A549 (cell line): ENCODE measurements at regions not wholly inside any gene's neighbourhood (a gene's known extent, or its start where the extent isn't known, plus 50 kb on each side); places are given as distances from the start of the nearest gene placed in this dataset.

ENCODE experiments used
- ATAC-seq, 2 experiments: fragments of 200-7000 bp in 1 of 2; fragments of >200 bp in 1 of 2; cut with Nextera tagmentation in 1 of 2; cut with Tn5 transposase in 1 of 2; 3 replicates each; pipeline versions ENCODE4 v1.8.0 to v1.9.1; 2018 to 2020; ENCODE audit warnings: mild to moderate bottlenecking in 1 of 2, moderate library complexity in 1 of 2
- CTCF ChIA-PET: fragments of 300-600 bp; sonication (Branson Sonifier 250); formaldehyde crosslinking; extraction: SDS; loops from one replicate; lab custom pipeline; 2021; ENCODE audit warnings: antibody characterized with exemption, inconsistent platforms; lab: Yijun Ruan, JAX
- POLR2A ChIA-PET: fragments of 350-600 bp; formaldehyde crosslinking; extraction: SDS; loops from one replicate; lab custom pipeline; 2021; ENCODE audit warnings: antibody characterized with exemption, inconsistent platforms; lab: Yijun Ruan, JAX
- DNase-seq, 2 experiments: peaks; one replicate each; pipeline versions ENCODE4 v3.0.0 to v3.0.0-alpha.2; 2011 to 2016; ENCODE audit warnings: low read depth in 1 of 2, low spot score in 1 of 2
- FAIRE-seq: peaks from 2 replicates; lab custom pipeline; 2011; peaks lifted over from hg19 to GRCh38; lab: Jason Lieb, UNC
- H3K27ac ChIP-seq, 2 experiments: fragments of >200 bp; sonication (Bioruptor Twin); formaldehyde crosslinking; 3 replicates each; pipeline ENCODE4 v1.5.1; 2016 to 2017
- H3K4me1 ChIP-seq: fragments of >200 bp; sonication (Bioruptor Twin); formaldehyde crosslinking; 3 replicates; pipeline ENCODE4 v1.6.1; 2016
- H3K4me2 ChIP-seq: fragments of >200 bp; sonication (Bioruptor Twin); formaldehyde crosslinking; 3 replicates; pipeline ENCODE4 v1.6.1; 2016
- H3K4me3 ChIP-seq: fragments of >200 bp; sonication (Bioruptor Twin); formaldehyde crosslinking; 3 replicates; pipeline ENCODE4 v1.5.1; 2016
- H3K9me3 ChIP-seq: fragments of >200 bp; sonication (Bioruptor Twin); formaldehyde crosslinking; 3 replicates; pipeline ENCODE4 v1.6.1; 2016
- CBX8 ChIP-seq: fragments of 200-600 bp; sonication (generic); IDR thresholded peaks from 2 replicates; pipeline ENCODE4 v1.6.1; 2016
- EHF ChIP-seq: fragments of 250-450 bp; sonication (Bioruptor Pico); IDR thresholded peaks from 2 replicates; pipeline ENCODE4 v1.5.0; 2020; ENCODE audit warnings: mild to moderate bottlenecking
- ELK1 ChIP-seq: fragments of 150-350 bp; IDR thresholded peaks from 2 replicates; pipeline ENCODE4 v1.6.1; 2014; ENCODE audit warnings: low read depth, mild to moderate bottlenecking, low read length
- FOSB ChIP-seq: fragments of 250-450 bp; sonication (Bioruptor Pico); IDR thresholded peaks from 2 replicates; pipeline ENCODE4 v1.5.0; 2020; ENCODE audit warnings: mild to moderate bottlenecking, moderate library complexity
- FOXS1 ChIP-seq: fragments of 250-450 bp; sonication (Bioruptor Pico); IDR thresholded peaks from 2 replicates; pipeline ENCODE4 v1.5.0; 2020; ENCODE audit warnings: mild to moderate bottlenecking, moderate library complexity
- GATA3 ChIP-seq: IDR thresholded peaks from 2 replicates; pipeline ENCODE4 v1.6.1; 2012; ENCODE audit warnings: borderline replicate concordance
- HDAC2 ChIP-seq: fragments of 200-600 bp; sonication (generic); IDR thresholded peaks from 2 replicates; pipeline ENCODE4 v1.6.1; 2016
- HOXA7 ChIP-seq: fragments of 250-450 bp; sonication (Bioruptor Pico); IDR thresholded peaks from 2 replicates; pipeline ENCODE4 v1.5.0; 2020; ENCODE audit warnings: mild to moderate bottlenecking, moderate library complexity
- JUN ChIP-seq, 2 experiments: fragments of >200 bp; sonication (Bioruptor Twin); formaldehyde crosslinking; IDR thresholded peaks; 2 replicates in 1 of 2; 3 replicates in 1 of 2; pipeline ENCODE4 v1.6.1; 2016 to 2017
- JUNB ChIP-seq: fragments of >200 bp; sonication (Bioruptor Twin); formaldehyde crosslinking; IDR thresholded peaks from 2 replicates; pipeline ENCODE4 v1.6.1; 2016
- KDM5A ChIP-seq: fragments of 200-600 bp; sonication (generic); IDR thresholded peaks from 2 replicates; pipeline ENCODE4 v1.6.1; 2016; ENCODE audit warnings: antibody characterized with exemption, mild to moderate bottlenecking
- MAZ ChIP-seq: fragments of 150-350 bp; IDR thresholded peaks from 2 replicates; pipeline ENCODE4 v1.6.1; 2014; ENCODE audit warnings: antibody characterized with exemption, low read depth, low read length, borderline replicate concordance
- NPAS2 ChIP-seq: fragments of 250-450 bp; sonication (Bioruptor Pico); IDR thresholded peaks from 2 replicates; pipeline ENCODE4 v1.8.0; 2022; ENCODE audit warnings: mild to moderate bottlenecking, moderate library complexity, borderline replicate concordance
- NR3C1 ChIP-seq: fragments of >200 bp; sonication (Bioruptor Twin); formaldehyde crosslinking; IDR thresholded peaks from 3 replicates; pipeline ENCODE4 v1.6.1; 2017
- PHF8 ChIP-seq: fragments of 200-600 bp; sonication (generic); IDR thresholded peaks from 2 replicates; pipeline ENCODE4 v1.6.1; 2016; ENCODE audit warnings: low read depth, mild to moderate bottlenecking, antibody characterized with exemption, moderate library complexity, borderline replicate concordance
- POLR2AphosphoS2 ChIP-seq: conservative IDR thresholded peaks from 2 replicates; pipeline ENCODE4 v1.6.1; 2012; ENCODE audit warnings: low read length, improper control_type of control experiment, inconsistent platforms
- RAD21 ChIP-seq, 2 experiments: fragments of >200 bp in 1 of 2; sonication (Bioruptor Twin) in 1 of 2; formaldehyde crosslinking in 1 of 2; IDR thresholded peaks in 1 of 2; conservative IDR thresholded peaks in 1 of 2; 2 replicates in 1 of 2; 3 replicates in 1 of 2; pipeline ENCODE4 v1.6.1; 2012 to 2018; ENCODE audit warnings: inconsistent platforms in 1 of 2
- RARB ChIP-seq: fragments of 250-450 bp; sonication (Bioruptor Pico); IDR thresholded peaks from 2 replicates; pipeline ENCODE4 v1.8.0; 2021; ENCODE audit warnings: mild to moderate bottlenecking, moderate library complexity
- RCOR1 ChIP-seq: fragments of 150-350 bp; IDR thresholded peaks from 2 replicates; pipeline ENCODE4 v1.6.1; 2014; ENCODE audit warnings: antibody characterized with exemption, low read length, low read depth
- RFX5 ChIP-seq: fragments of 450-650 bp; IDR thresholded peaks from 2 replicates; pipeline ENCODE4 v1.7.1; 2014; ENCODE audit warnings: antibody characterized with exemption, mild to moderate bottlenecking, moderate library complexity
- SREBF2 ChIP-seq: fragments of 450-650 bp; IDR thresholded peaks from 2 replicates; pipeline ENCODE4 v1.6.1; 2014; ENCODE audit warnings: mild to moderate bottlenecking, moderate library complexity
- TP53 ChIP-seq: fragments of 250-450 bp; sonication (Bioruptor Pico); IDR thresholded peaks from 2 replicates; pipeline ENCODE4 v1.5.0; 2021; ENCODE audit warnings: mild to moderate bottlenecking, moderate library complexity
- ZC3H11A ChIP-seq: fragments of 450-650 bp; IDR thresholded peaks from 2 replicates; pipeline ENCODE4 v1.6.1; 2014; ENCODE audit warnings: antibody characterized with exemption, mild to moderate bottlenecking
- ZNF302 ChIP-seq: fragments of 250-450 bp; sonication (Bioruptor Pico); IDR thresholded peaks from 2 replicates; pipeline ENCODE4 v1.9.0; 2021; ENCODE audit warnings: inconsistent platforms, mild to moderate bottlenecking, moderate library complexity
- WGBS: methylation state at CpG from one replicate; pipeline ENCODE4 v1.1.6; 2017; ENCODE audit errors: missing lambda C conversion rate; 5-methylcytosine and 5-hydroxymethylcytosine counted together
- TF ChIP-seq, protein P1 (sequence below): fragments of 200-600 bp; sonication (generic); IDR thresholded peaks from 2 replicates; pipeline ENCODE4 v1.6.1; 2016; ENCODE audit warnings: antibody characterized with exemption, mild to moderate bottlenecking, moderate library complexity
- TF ChIP-seq, protein P2 (sequence below): IDR thresholded peaks from 2 replicates; pipeline ENCODE4 v1.6.1; 2012
- TF ChIP-seq, protein P3 (sequence below): fragments of 450-650 bp; IDR thresholded peaks from 2 replicates; pipeline ENCODE4 v1.6.1; 2014; ENCODE audit warnings: antibody characterized with exemption
- TF ChIP-seq, protein P4 (sequence below): fragments of 250-450 bp; sonication (Bioruptor Pico); IDR thresholded peaks from 2 replicates; pipeline ENCODE4 v1.5.0; 2020; ENCODE audit warnings: low read depth, mild to moderate bottlenecking, moderate library complexity
- TF ChIP-seq, protein P5 (sequence below): fragments of >200 bp; sonication (Bioruptor Twin); formaldehyde crosslinking; IDR thresholded peaks from 3 replicates; pipeline ENCODE4 v1.6.1; 2016
- TF ChIP-seq, protein P6 (sequence below): IDR thresholded peaks from 2 replicates; pipeline ENCODE4 v1.6.1; 2012; ENCODE audit warnings: low read depth, borderline replicate concordance

DNA sequence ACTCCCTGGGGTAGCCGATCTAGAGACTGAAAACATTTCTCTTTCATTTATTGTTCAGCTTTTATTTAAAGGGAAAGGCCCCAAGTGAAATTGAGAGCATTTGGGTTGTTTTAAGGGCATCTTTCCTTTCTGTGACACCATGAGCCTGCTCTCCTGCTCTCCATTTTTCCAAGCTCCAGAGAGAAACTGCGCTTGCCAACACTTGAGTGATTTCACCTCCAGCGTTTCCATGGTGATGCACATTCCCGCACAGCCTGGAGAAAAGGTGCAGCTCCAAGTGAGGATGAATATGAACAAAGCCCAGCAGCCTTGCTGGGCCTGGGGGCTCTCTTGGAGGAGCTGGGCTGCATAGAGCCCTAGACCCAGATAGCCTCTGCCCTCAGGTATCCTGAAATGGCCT is 159.2 kb upstream of the PPP2R3A start:
- FAIRE-seq (no peak), ATAC-seq (no peak), DNase-seq (no peak)
- Histone ChIP-seq H3K4me1 (no peaks in the 10 kb centered on the region), H3K4me3 (no peak overlapping the region), H3K27ac (no peak overlapping the region), H3K9me3 (no peaks in the 10 kb centered on the region), H3K4me2 (no peak overlapping the region)
- POLR2A ChIA-PET, result no interaction called here
- CTCF ChIA-PET, result interaction anchor here (1.2 kb wide), 1 partner anchor 14 kb away, joined by 3 read pairs; no protein-coding TSS in a partner anchor
- 6% methylated on average over 4 of the region's 4 CpGs for WGBS
- TF ChIP-seq ZNF302 (no peak), JUNB (no peak), RARB (CRISPR knock-in tag) (no peak), SREBF2 (no peak), RCOR1 (no peak), MAZ (no peak), TP53 (CRISPR knock-in tag) (no peak), KDM5A (no peak), RAD21 (conservative IDR thresholded peaks at IDR 0.05 in 1 of 2, IDR thresholded peaks at IDR 0.05 in 1 of 2) (no peak), EHF (CRISPR knock-in tag) (no peak)
- TF ChIP-seq, protein P1, sequence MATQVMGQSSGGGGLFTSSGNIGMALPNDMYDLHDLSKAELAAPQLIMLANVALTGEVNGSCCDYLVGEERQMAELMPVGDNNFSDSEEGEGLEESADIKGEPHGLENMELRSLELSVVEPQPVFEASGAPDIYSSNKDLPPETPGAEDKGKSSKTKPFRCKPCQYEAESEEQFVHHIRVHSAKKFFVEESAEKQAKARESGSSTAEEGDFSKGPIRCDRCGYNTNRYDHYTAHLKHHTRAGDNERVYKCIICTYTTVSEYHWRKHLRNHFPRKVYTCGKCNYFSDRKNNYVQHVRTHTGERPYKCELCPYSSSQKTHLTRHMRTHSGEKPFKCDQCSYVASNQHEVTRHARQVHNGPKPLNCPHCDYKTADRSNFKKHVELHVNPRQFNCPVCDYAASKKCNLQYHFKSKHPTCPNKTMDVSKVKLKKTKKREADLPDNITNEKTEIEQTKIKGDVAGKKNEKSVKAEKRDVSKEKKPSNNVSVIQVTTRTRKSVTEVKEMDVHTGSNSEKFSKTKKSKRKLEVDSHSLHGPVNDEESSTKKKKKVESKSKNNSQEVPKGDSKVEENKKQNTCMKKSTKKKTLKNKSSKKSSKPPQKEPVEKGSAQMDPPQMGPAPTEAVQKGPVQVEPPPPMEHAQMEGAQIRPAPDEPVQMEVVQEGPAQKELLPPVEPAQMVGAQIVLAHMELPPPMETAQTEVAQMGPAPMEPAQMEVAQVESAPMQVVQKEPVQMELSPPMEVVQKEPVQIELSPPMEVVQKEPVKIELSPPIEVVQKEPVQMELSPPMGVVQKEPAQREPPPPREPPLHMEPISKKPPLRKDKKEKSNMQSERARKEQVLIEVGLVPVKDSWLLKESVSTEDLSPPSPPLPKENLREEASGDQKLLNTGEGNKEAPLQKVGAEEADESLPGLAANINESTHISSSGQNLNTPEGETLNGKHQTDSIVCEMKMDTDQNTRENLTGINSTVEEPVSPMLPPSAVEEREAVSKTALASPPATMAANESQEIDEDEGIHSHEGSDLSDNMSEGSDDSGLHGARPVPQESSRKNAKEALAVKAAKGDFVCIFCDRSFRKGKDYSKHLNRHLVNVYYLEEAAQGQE, result no peak
- TF ChIP-seq, protein P2, sequence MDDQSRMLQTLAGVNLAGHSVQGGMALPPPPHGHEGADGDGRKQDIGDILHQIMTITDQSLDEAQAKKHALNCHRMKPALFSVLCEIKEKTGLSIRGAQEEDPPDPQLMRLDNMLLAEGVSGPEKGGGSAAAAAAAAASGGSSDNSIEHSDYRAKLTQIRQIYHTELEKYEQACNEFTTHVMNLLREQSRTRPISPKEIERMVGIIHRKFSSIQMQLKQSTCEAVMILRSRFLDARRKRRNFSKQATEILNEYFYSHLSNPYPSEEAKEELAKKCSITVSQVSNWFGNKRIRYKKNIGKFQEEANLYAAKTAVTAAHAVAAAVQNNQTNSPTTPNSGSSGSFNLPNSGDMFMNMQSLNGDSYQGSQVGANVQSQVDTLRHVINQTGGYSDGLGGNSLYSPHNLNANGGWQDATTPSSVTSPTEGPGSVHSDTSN, result no peak
- TF ChIP-seq, protein P3, sequence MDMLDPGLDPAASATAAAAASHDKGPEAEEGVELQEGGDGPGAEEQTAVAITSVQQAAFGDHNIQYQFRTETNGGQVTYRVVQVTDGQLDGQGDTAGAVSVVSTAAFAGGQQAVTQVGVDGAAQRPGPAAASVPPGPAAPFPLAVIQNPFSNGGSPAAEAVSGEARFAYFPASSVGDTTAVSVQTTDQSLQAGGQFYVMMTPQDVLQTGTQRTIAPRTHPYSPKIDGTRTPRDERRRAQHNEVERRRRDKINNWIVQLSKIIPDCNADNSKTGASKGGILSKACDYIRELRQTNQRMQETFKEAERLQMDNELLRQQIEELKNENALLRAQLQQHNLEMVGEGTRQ, result no peak

DNA sequence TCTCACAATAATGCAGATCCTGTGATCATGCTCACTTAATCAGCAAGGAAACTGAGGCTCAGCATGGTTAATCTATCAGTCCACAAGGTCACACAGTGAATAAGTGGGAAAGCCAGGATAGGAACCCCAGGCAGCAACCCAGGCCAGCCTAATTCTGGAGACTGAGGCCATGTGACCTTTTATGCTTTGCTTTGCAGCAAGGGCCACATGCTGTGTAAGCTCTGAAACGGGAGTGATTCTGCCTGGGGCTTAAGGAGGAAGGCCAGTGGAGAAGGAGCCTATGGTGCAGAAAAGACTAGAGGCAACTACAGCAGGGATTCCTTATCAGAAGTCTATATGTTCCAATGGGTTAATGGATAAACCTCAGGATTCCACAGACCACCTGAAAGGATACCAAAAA is 157.6 kb upstream of the PPP2R3A start:
- POLR2A ChIA-PET, result no interaction called here

More for the DNA sequence above, 157.6 kb upstream of the PPP2R3A start:
- WGBS, result 11% methylated on average over 1 of the region's 1 CpG
- no peak overlapping the region for H3K27ac ChIP-seq
- TF ChIP-seq GATA3 (no peak), PHF8 (no peak), ELK1 (no peak), POLR2AphosphoS2 (no peak), ZNF302 (no peak), MAZ (no peak), NR3C1 (no peak), JUN (IDR thresholded peaks at IDR 0.05) (no peak), FOXS1 (CRISPR knock-in tag) (no peak), TP53 (CRISPR knock-in tag) (no peak), FOSB (no peak), RFX5 (no peak), NPAS2 (CRISPR knock-in tag) (no peak), HOXA7 (CRISPR knock-in tag) (no peak), CBX8 (no peak), HDAC2 (no peak), ZC3H11A (no peak)
- TF ChIP-seq, protein P4, sequence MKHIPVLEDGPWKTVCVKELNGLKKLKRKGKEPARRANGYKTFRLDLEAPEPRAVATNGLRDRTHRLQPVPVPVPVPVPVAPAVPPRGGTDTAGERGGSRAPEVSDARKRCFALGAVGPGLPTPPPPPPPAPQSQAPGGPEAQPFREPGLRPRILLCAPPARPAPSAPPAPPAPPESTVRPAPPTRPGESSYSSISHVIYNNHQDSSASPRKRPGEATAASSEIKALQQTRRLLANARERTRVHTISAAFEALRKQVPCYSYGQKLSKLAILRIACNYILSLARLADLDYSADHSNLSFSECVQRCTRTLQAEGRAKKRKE, result no peak
- TF ChIP-seq, protein P5, sequence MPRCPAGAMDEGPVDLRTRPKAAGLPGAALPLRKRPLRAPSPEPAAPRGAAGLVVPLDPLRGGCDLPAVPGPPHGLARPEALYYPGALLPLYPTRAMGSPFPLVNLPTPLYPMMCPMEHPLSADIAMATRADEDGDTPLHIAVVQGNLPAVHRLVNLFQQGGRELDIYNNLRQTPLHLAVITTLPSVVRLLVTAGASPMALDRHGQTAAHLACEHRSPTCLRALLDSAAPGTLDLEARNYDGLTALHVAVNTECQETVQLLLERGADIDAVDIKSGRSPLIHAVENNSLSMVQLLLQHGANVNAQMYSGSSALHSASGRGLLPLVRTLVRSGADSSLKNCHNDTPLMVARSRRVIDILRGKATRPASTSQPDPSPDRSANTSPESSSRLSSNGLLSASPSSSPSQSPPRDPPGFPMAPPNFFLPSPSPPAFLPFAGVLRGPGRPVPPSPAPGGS, result no peak
- TF ChIP-seq, protein P6, sequence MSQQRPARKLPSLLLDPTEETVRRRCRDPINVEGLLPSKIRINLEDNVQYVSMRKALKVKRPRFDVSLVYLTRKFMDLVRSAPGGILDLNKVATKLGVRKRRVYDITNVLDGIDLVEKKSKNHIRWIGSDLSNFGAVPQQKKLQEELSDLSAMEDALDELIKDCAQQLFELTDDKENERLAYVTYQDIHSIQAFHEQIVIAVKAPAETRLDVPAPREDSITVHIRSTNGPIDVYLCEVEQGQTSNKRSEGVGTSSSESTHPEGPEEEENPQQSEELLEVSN, result no peak
- CTCF ChIA-PET, result no interaction called here
- H3K4me2 ChIP-seq, result no peak overlapping the region
- DNase-seq, result no peak
- H3K4me1 ChIP-seq, result no peaks in the 10 kb centered on the region
- FAIRE-seq, result no peak
- no peaks in the 10 kb centered on the region for H3K9me3 ChIP-seq
- H3K4me3 ChIP-seq, result no peak overlapping the region
- no peak for ATAC-seq
